T-helper 2 cell treated with Interferon-gamma antibody and Interleukin-4, amounts not matched to agents 5 μg/mL and 100 μg/mL, for 36 hours (primary cell): ENCODE measurements at regions not wholly inside any gene's neighbourhood (a gene's known extent, or its start where the extent isn't known, plus 50 kb on each side); places are given as distances from the start of the nearest gene placed in this dataset.

ENCODE experiments used
- DNase-seq: peaks from one replicate; pipeline ENCODE4 v3.0.0; 2021; ENCODE audit warnings: low spot score
- H3K27ac Mint-ChIP-seq: one replicate; pipeline ENCODE4 v1.8.0; 2021; ENCODE audit warnings: mild to moderate bottlenecking, mixed read lengths
- H3K27me3 Mint-ChIP-seq: one replicate; pipeline ENCODE4 v1.8.0; 2021; ENCODE audit warnings: low read depth, mixed read lengths
- H3K36me3 Mint-ChIP-seq: one replicate; pipeline ENCODE4 v1.8.0; 2021; ENCODE audit warnings: low read depth, mixed read lengths
- H3K4me1 Mint-ChIP-seq: one replicate; pipeline ENCODE4 v1.8.0; 2021; ENCODE audit warnings: low read depth, mixed read lengths
- H3K4me3 Mint-ChIP-seq: one replicate; pipeline ENCODE4 v1.8.0; 2022; ENCODE audit warnings: mild to moderate bottlenecking, moderate library complexity, mixed read lengths
- H3K9me3 Mint-ChIP-seq: one replicate; pipeline ENCODE4 v1.8.0; 2021; ENCODE audit warnings: mixed read lengths

DNA sequence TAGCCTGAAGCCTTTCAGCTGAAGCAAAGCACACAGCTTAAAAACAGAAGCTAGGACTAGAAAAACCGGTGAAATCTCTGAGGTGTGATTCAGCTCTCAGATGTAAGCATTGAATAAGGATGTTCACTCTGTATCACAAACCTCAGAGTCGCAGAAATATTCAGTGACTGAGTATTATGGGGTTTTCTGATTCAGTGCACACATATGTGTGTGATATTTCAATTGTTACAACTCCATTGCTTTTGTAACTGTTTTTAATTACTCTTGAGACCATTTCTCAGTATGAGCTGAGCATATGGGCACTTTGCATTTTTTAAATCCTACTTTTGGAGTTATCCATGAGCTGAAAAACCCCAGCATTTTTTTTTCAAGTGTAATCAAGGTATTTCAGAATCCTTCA lies 868.8 kb downstream of the NTRK3 start:
- H3K27me3 Mint-ChIP-seq: no peaks in the 10 kb centered on the region
- no peaks in the 10 kb centered on the region for H3K36me3 Mint-ChIP-seq
- DNase-seq: no peak
- no peak overlapping the region for H3K27ac Mint-ChIP-seq
- H3K4me3 Mint-ChIP-seq: no peak overlapping the region
- no peaks in the 10 kb centered on the region for H3K4me1 Mint-ChIP-seq
- peaks cover 14% of the 10 kb centered on the region for H3K9me3 Mint-ChIP-seq

DNA sequence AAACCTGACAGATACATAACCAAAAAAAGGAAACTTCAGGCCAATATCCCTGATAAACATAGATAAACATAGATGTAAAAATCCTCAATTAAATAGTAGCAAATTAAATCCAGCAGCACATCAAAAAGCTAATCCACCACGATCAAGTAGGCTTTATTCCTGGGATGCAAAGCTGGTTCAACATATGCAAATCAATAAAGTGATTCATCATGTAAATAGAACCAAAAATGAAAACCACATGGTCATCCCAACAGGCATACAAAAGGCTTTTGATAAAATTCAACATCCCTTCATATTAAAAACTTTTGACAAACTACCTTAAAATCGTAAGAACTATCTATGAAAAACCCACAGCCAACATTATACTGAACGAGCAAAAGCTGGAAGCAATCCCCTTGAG lies 882.2 kb downstream of the NTRK3 start:
- no peaks in the 10 kb centered on the region for H3K4me1 Mint-ChIP-seq

DNA sequence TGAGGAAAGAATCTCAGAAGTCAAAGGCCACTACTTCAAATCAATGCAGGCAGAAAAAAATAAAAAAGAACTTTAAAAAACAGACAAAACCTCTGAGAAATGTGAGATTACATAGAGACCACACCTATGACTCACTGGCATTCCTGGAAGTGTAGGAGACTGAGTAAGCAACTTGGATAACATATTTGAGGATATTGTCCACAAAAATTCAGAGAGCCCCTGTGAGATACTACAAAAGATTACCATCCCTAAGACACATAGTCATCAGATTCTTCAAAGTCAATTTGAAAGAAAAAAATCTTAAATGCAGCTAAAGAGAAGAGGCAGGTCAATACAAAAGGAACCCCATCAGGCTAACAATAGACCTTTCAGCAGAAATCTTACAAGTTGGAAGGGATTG lies 887.3 kb downstream of the NTRK3 start:
- Mint-ChIP-seq H3K27ac (no peak overlapping the region), H3K36me3 (no peaks in the 10 kb centered on the region), H3K27me3 (no peaks in the 10 kb centered on the region), H3K4me1 (no peaks in the 10 kb centered on the region), H3K4me3 (no peak overlapping the region), H3K9me3 (peaks cover 3% of the 10 kb centered on the region)
- no peak for DNase-seq

More for the DNA sequence above, 882.2 kb downstream of the NTRK3 start:
- Mint-ChIP-seq H3K36me3 (no peaks in the 10 kb centered on the region), H3K27me3 (no peaks in the 10 kb centered on the region), H3K4me3 (no peak overlapping the region), H3K27ac (no peak overlapping the region), H3K9me3 (peaks cover 10% of the 10 kb centered on the region)
- no peak for DNase-seq

DNA sequence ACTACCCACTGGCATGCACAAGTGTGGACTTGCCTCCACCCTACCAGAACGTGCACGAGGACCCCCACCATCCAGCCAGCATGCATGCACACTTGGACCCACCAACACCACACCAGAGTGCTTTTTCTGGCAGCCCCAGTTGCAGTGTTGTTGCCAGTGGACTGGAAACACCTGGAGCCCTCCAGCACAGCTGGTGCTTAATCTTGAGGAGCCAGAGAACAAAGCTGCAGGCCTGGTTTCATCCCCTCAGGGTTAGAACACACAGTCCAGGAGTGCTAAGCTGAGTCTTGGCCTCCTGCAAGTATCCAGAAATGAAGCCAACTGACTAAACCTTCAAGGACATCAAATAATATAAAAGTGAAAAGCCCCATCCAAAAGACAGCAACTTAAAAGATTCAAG lies 888.0 kb downstream of the NTRK3 start:
- H3K4me1 Mint-ChIP-seq: no peaks in the 10 kb centered on the region
- no peaks in the 10 kb centered on the region for H3K36me3 Mint-ChIP-seq

DNA sequence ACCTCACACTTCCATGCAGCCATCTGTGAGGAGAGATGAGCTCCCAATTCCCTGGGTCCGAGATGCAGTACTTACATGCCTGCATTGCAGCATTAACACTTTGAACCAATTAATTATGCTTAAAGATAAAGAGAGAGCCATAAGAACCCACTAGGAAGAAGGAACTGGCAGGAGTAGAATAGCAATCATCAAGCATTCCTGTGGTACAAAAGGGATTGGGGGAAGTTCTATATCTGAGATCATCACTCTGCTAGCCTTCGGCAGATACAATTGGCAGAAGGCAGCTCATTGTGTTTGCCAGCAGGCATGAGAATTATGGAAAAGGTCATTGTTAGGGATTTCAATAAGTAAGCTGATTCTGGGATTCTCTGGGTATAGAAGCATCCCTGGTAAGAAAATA lies 891.4 kb downstream of the NTRK3 start:
- peaks cover 3% of the 10 kb centered on the region for H3K9me3 Mint-ChIP-seq
- H3K4me3 Mint-ChIP-seq: no peak overlapping the region
- H3K27ac Mint-ChIP-seq: no peak overlapping the region
- H3K36me3 Mint-ChIP-seq: no peaks in the 10 kb centered on the region
- no peak for DNase-seq
- no peaks in the 10 kb centered on the region for H3K4me1 Mint-ChIP-seq
- H3K27me3 Mint-ChIP-seq: no peaks in the 10 kb centered on the region

More for the DNA sequence above, 888.0 kb downstream of the NTRK3 start:
- Mint-ChIP-seq H3K27ac (no peak overlapping the region), H3K9me3 (peaks cover 3% of the 10 kb centered on the region), H3K4me3 (no peak overlapping the region), H3K27me3 (no peaks in the 10 kb centered on the region)
- no peak for DNase-seq

DNA sequence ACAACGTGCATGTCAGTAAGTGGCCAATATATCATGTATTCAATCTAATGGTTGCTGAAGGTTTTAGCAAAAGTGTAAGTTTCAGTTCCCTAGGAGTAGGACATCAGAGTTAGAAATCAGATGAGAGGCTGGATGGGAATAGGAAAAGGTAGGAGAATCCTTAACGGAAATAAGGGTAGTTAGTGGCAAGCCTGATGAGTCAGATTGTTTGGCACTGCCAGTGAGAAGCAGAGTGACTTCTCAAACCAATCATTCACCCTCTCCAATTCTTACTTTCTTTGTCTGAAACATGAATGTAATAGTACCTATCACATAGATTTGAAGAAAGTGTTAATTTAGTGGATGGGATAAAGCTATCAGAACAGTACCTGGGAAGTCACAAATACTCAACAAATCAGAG lies 894.0 kb downstream of the NTRK3 start:
- Mint-ChIP-seq H3K36me3 (no peaks in the 10 kb centered on the region), H3K4me3 (no peak overlapping the region), H3K9me3 (peaks cover 3% of the 10 kb centered on the region), H3K27ac (no peak overlapping the region), H3K4me1 (no peaks in the 10 kb centered on the region), H3K27me3 (no peaks in the 10 kb centered on the region)
- no peak for DNase-seq

DNA sequence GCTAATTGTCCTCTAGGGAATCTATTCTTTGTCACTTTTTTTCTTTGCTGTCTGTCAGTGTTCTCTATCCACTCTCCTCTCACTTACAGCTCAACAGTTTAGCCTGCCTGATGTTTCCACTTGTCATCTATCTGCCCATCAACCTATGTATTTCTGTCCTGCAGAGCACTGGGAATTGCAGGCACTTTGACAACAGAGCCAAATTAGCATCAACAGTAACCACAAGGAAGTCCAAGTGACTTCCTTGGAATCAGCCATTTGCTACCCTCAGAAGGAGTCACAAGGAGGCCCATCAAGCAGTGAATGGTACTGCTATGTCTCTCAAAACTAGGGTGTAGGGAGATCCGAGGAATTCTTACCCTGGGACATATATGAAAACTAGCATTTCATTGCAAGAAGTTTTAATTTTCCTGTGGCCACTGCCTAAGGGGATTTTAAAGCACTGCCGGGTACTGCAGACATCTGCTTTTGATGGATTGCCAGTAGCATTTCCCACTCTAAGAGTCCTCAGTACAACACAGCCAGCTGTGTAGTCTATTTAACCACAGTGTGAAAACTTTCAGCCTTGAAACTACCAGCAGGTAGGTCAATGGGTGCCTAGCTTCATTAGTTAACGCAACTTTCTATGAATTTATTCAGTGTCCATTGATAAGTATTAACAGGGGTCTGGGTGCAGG lies 898.8 kb downstream of the NTRK3 start:
- no peaks in the 10 kb centered on the region for H3K27me3 Mint-ChIP-seq
- H3K4me1 Mint-ChIP-seq: no peaks in the 10 kb centered on the region
- no peak for DNase-seq
- no peaks in the 10 kb centered on the region for H3K36me3 Mint-ChIP-seq
- no peaks in the 10 kb centered on the region for H3K9me3 Mint-ChIP-seq
- no peak overlapping the region for H3K27ac Mint-ChIP-seq
- H3K4me3 Mint-ChIP-seq: no peak overlapping the region

DNA sequence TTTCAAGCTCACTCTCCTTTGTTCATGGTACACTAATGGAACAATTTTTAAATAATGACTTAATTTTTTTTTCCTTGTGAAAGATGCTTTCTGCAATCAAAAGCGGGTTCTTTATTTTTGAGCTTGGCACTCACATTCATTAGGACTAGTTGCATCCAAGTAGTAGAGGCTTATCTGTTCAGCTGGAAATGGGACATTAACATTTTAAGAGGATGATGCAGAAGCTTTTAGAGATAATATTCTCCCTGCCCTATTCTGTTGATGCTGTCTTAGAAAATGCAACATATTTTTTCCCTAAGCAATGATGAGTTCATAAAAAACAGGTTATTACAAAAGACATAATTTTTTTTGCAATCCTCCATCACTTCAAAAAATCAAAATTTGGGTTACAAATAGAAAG lies 900.6 kb downstream of the NTRK3 start:
- H3K36me3 Mint-ChIP-seq: no peaks in the 10 kb centered on the region
- H3K4me3 Mint-ChIP-seq: no peak overlapping the region
- H3K27me3 Mint-ChIP-seq: no peaks in the 10 kb centered on the region
- H3K4me1 Mint-ChIP-seq: no peaks in the 10 kb centered on the region
- no peak for DNase-seq
- no peaks in the 10 kb centered on the region for H3K9me3 Mint-ChIP-seq
- no peak overlapping the region for H3K27ac Mint-ChIP-seq

DNA sequence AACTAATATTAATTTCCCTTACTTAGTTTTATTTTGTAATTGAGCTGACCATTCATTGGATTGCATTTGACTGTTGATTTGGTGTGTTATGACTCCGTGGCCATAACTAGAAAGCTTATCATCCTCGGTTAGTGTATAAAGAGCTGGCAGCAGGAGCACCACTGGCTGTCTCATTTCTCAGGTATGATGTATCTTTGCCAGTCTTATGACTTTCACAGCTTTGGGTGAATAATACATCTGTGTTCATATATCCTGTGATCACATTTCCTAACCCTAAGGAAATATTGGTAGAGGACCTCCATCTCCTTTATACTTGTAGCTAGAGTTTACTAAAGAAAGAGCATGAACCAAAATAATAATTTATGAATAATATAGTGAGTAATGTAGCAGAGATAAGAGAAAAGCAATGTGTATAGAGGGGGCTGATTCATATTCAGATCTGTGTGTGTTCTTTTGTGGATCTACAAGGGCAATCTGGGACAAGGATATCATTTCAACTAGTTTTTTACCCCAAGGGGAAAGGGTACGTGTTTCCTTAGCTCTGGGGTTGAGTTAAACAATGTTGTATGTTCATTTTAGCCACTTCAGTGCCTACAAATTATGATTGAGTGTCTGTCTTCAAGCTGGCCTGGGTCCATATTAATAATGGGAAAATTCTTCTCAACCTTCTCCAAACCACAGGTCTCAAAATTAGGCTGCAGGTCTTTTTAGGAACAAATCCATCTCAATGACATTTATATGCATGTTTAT lies 901.7 kb downstream of the NTRK3 start:
- no peaks in the 10 kb centered on the region for H3K9me3 Mint-ChIP-seq
- no peaks in the 10 kb centered on the region for H3K4me1 Mint-ChIP-seq
- no peak overlapping the region for H3K27ac Mint-ChIP-seq
- H3K36me3 Mint-ChIP-seq: no peaks in the 10 kb centered on the region
- no peak for DNase-seq
- no peak overlapping the region for H3K4me3 Mint-ChIP-seq
- H3K27me3 Mint-ChIP-seq: no peaks in the 10 kb centered on the region

DNA sequence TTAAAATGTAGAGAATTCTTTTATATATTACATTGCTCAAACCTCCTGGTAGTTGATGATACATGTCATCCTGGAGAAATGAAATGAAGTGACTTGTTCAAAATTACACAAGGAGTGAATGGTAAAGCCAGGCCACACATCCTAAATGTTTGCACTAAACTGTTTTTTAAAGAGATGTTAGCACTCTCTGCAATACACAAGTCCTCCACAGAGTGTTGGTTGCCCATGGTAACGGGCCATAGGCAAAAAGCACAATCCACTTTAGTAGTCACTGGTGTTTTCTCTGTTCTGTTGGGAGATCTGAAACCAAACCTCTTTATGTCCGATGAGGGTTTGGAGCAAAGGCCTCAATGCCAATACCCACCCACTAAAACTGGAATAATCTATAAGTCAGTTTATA lies 907.4 kb downstream of the NTRK3 start:
- no peaks in the 10 kb centered on the region for H3K27me3 Mint-ChIP-seq
- H3K9me3 Mint-ChIP-seq: no peaks in the 10 kb centered on the region
- H3K4me1 Mint-ChIP-seq: no peaks in the 10 kb centered on the region
- no peak overlapping the region for H3K4me3 Mint-ChIP-seq
- DNase-seq: no peak
- H3K36me3 Mint-ChIP-seq: no peaks in the 10 kb centered on the region
- H3K27ac Mint-ChIP-seq: no peak overlapping the region

DNA sequence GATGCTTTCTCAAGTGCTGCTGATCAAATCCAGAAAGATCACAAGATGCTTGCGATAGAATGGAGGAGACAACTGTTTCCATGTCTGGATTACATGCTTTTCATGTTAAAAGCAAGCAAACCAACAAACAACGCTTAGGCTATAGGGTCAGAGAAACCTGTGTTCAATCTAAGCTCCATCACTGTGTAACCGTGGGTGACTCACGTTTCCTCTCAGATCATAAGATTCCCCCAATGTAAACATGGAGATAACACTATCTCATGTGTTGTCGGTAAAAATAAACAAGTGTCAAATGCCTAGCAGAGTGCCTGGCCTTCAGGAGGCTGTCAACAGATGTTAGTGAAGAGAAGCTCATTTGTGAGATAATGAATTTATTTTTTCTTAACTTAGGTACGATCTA lies 907.8 kb downstream of the NTRK3 start:
- H3K9me3 Mint-ChIP-seq: no peaks in the 10 kb centered on the region
- no peaks in the 10 kb centered on the region for H3K36me3 Mint-ChIP-seq
- H3K27me3 Mint-ChIP-seq: no peaks in the 10 kb centered on the region
- DNase-seq: no peak
- no peak overlapping the region for H3K4me3 Mint-ChIP-seq
- no peak overlapping the region for H3K27ac Mint-ChIP-seq
- H3K4me1 Mint-ChIP-seq: no peaks in the 10 kb centered on the region

DNA sequence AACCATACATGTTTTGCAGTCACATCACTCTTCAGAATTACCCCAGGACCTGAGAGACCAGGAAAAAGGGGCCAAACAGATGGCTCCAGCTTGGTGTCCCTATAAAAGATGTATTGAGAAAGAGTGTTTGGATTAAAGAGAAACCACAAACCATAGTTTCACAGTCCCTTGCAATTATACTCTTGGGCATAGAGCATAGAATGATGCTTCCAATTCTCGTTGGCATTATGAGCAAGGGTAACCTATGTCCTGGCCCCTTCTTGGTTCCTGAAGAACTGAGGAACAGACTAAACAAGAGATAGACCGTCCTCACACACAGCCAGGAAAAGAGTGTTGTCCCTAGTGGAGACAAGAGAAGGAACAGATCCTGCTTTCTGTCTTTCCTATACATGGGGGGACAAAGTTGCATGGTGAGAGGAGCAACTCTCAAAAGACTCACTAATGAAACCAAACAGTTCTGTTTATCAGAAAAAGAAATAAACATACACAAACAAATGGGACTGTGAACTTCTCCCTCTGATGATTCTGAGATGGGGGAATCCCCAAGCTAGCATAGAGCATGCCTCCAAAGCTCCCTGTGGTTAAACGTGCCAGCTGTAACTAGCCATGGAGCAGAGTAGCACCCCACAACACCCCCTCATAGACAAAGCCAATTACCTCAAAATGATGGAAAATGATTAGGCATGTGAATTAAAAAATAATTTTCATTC lies 908.6 kb downstream of the NTRK3 start:
- Mint-ChIP-seq H3K4me3 (no peak overlapping the region), H3K4me1 (no peaks in the 10 kb centered on the region), H3K27me3 (no peaks in the 10 kb centered on the region), H3K9me3 (no peaks in the 10 kb centered on the region), H3K27ac (no peak overlapping the region), H3K36me3 (no peaks in the 10 kb centered on the region)
- DNase-seq: no peak

DNA sequence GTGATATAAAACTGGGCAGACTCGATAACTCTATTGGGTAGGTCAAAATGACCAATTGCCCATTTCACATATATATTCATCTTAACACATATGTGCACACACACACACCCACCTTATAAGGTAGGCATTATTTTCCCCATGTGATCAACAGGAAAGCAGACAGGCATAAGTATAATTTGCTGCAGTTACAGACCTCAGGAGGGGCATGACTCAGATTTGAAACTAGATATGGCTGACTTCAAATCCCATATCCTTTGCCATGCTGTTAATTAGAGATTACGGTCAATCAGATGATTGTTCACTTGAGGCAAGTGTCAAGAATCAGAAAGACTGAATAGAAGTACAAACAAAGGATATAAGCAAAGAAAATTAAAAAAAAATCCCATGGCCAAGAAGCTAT lies 910.6 kb downstream of the NTRK3 start:
- DNase-seq: no peak
- Mint-ChIP-seq H3K27me3 (no peaks in the 10 kb centered on the region), H3K4me1 (no peaks in the 10 kb centered on the region), H3K9me3 (no peaks in the 10 kb centered on the region), H3K36me3 (no peaks in the 10 kb centered on the region), H3K4me3 (no peak overlapping the region), H3K27ac (no peak overlapping the region)

DNA sequence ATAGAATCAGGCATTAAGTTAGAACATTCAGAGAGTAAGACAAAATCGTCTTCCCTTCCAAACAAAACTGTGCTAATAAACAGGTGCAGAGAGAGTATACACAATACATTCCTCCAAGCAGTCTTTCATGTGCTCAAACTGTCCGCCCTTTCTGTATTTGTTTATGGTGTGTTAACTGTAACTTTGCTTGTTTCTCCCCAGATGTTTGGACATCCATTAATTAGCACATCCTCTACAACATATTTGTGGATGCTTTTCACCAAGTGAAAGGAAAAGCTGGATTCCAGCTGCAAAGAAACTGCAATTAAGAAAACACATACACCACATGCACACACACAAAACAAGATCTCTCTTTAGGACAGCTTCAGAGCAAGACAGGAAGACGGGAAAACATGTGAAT lies 912.6 kb downstream of the NTRK3 start:
- Mint-ChIP-seq H3K4me3 (no peak overlapping the region), H3K4me1 (no peaks in the 10 kb centered on the region), H3K27me3 (no peaks in the 10 kb centered on the region), H3K36me3 (no peaks in the 10 kb centered on the region), H3K27ac (no peak overlapping the region), H3K9me3 (no peaks in the 10 kb centered on the region)
- DNase-seq: no peak
